Caco-2 (cell line): ENCODE measurements at regions not wholly inside any gene's neighbourhood (a gene's known extent, or its start where the extent isn't known, plus 50 kb on each side); places are given as distances from the start of the nearest gene placed in this dataset.
A peak's percentile ranks its signal among the peaks of the same experiment; 100 is the strongest.

Source experiments
- BruUV-seq: library from RNA; stranded (reverse); fragments of 400-500 nt; replicated peaks from 2 replicates; lab custom pipeline; 2021; lab: Mats Ljungman, UMichigan
- CTCF ChIA-PET: fragments of 300-600 bp; sonication (Branson Sonifier 250); formaldehyde crosslinking; loops from one replicate; lab custom pipeline; 2022; ENCODE audit warnings: antibody characterized with exemption; lab: Charles Lee
- POLR2A ChIA-PET: fragments of 300-600 bp; sonication (Branson Sonifier 250); formaldehyde crosslinking; loops from one replicate; lab custom pipeline; 2022; ENCODE audit warnings: antibody characterized with exemption; lab: Charles Lee
- DNase-seq, 2 experiments: peaks; one replicate each; pipeline versions ENCODE4 v3.0.0 to v3.0.0-alpha.2; 2020 to 2022
- H3K27me3 ChIP-seq: replicated peaks from 2 replicates; pipeline ENCODE4 v1.6.0; 2011; ENCODE audit warnings: low read length; ENCODE audit not compliant: control insufficient read depth, insufficient read depth
- H3K36me3 ChIP-seq: 2 replicates; pipeline ENCODE4 v1.5.1; 2011; ENCODE audit warnings: low read length; ENCODE audit not compliant: control insufficient read depth, insufficient read depth
- H3K4me1 ChIP-seq: fragments of 250-450 bp; sonication (Bioruptor Pico); 2 replicates; pipeline ENCODE4 v1.5.1; 2020; ENCODE audit warnings: mild to moderate bottlenecking
- H3K4me3 ChIP-seq: 2 replicates; pipeline ENCODE4 v1.5.1; 2011; ENCODE audit warnings: low read depth, mild to moderate bottlenecking, control low read depth, low read length
- H3K9me3 ChIP-seq: fragments of 250-450 bp; sonication (Bioruptor Pico); 2 replicates; pipeline ENCODE4 v1.5.1; 2020; ENCODE audit warnings: mild to moderate bottlenecking, moderate library complexity
- H3K27ac Mint-ChIP-seq: one replicate; pipeline ENCODE4 v1.8.0; 2022; ENCODE audit warnings: mixed read lengths; ENCODE audit not compliant: unreplicated experiment
- H3K27me3 Mint-ChIP-seq: one replicate; pipeline ENCODE4 v1.8.0; 2022; ENCODE audit warnings: mixed read lengths; ENCODE audit not compliant: insufficient read depth, unreplicated experiment
- H3K36me3 Mint-ChIP-seq: one replicate; pipeline ENCODE4 v1.8.0; 2022; ENCODE audit warnings: mild to moderate bottlenecking, mixed read lengths; ENCODE audit not compliant: insufficient read depth, unreplicated experiment
- H3K4me1 Mint-ChIP-seq: one replicate; pipeline ENCODE4 v1.8.0; 2022; ENCODE audit warnings: low read depth, mixed read lengths; ENCODE audit not compliant: unreplicated experiment
- H3K4me3 Mint-ChIP-seq: one replicate; pipeline ENCODE4 v1.8.0; 2022; ENCODE audit warnings: mild to moderate bottlenecking, moderate library complexity, mixed read lengths; ENCODE audit not compliant: unreplicated experiment
- H3K9me3 Mint-ChIP-seq: one replicate; pipeline ENCODE4 v1.8.0; 2022; ENCODE audit warnings: mixed read lengths; ENCODE audit not compliant: unreplicated experiment
- CTCF ChIP-seq, 2 experiments: fragments of 200-600 bp in 1 of 2; IDR thresholded peaks; 1 replicate in 1 of 2; 2 replicates in 1 of 2; pipeline versions ENCODE4 v1.5.1 to v1.8.0; 2011 to 2022; ENCODE audit warnings: antibody characterized with exemption in 1 of 2, control low read depth in 1 of 2, inconsistent platforms in 1 of 2, low read depth in 1 of 2, low read length in 1 of 2, mild to moderate bottlenecking in 1 of 2, moderate library complexity in 1 of 2; ENCODE audit not compliant: insufficient read depth in 1 of 2, severe bottlenecking in 1 of 2, unreplicated experiment in 1 of 2
- intact Hi-C: fragments of 100-400 bp; cut with micrococcal nuclease; formaldehyde crosslinking; loops from one replicate; pipeline ENCODE4 v1.10.0; 2022; ENCODE audit not compliant: unreplicated experiment

- H3K4me1 ChIP-seq: 0 out of 2 replicates have a peak, but pooled peaks cover 3% of the 10 kb centered on the region
- Mint-ChIP-seq H3K4me3 (no peak overlapping the region), H3K9me3 (no peaks in the 10 kb centered on the region), H3K36me3 (no peaks in the 10 kb centered on the region), H3K4me1 (no peaks in the 10 kb centered on the region), H3K27ac (no peak overlapping the region), H3K27me3 (no peaks in the 10 kb centered on the region)
- H3K27me3 ChIP-seq: no peaks in the 10 kb centered on the region
- no peak overlapping the region for H3K4me3 ChIP-seq
- DNase-seq: no peak
- no peaks in the 10 kb centered on the region for H3K36me3 ChIP-seq
- CTCF ChIA-PET: no interaction called here
- TF ChIP-seq CTCF (IDR thresholded peaks at IDR 0.05; ENCODE audit: insufficient read depth in 1 of 2, low read depth in 1 of 2, low read length in 1 of 2, severe bottlenecking in 1 of 2, unreplicated experiment in 1 of 2): no peak
- no TSS peak for BruUV-seq
- intact Hi-C loops: no loop called here
- POLR2A ChIA-PET: no interaction called here
- no peaks in the 10 kb centered on the region for H3K9me3 ChIP-seq
Measured at GRCh38 chr9:78963911-78964310, 607.9 kb upstream of the TLE4 start.

GRCh38 chr9:78967596-78968217, 604.1 kb upstream of the TLE4 start:
- ChIA-PET CTCF (no interaction called here), POLR2A (no interaction called here)
- BruUV-seq: no TSS peak
- H3K27ac Mint-ChIP-seq: no peak overlapping the region
- H3K36me3 Mint-ChIP-seq: no peaks in the 10 kb centered on the region
- Histone ChIP-seq H3K36me3 (no peaks in the 10 kb centered on the region), H3K9me3 (no peaks in the 10 kb centered on the region), H3K4me1 (0 out of 2 replicates have a peak, but pooled peaks cover 3% of the 10 kb centered on the region), H3K27me3 (no peaks in the 10 kb centered on the region), H3K4me3 (no peak overlapping the region)
- no peak overlapping the region for H3K4me3 Mint-ChIP-seq
- DNase-seq: peak; percentile 14 to 33
- TF ChIP-seq CTCF (IDR thresholded peaks at IDR 0.05; ENCODE audit: insufficient read depth in 1 of 2, low read depth in 1 of 2, low read length in 1 of 2, severe bottlenecking in 1 of 2, unreplicated experiment in 1 of 2): no peak
- intact Hi-C loops: no loop called here
- no peaks in the 10 kb centered on the region for H3K27me3 Mint-ChIP-seq
- no peaks in the 10 kb centered on the region for H3K9me3 Mint-ChIP-seq
- H3K4me1 Mint-ChIP-seq: no peaks in the 10 kb centered on the region

DNA sequence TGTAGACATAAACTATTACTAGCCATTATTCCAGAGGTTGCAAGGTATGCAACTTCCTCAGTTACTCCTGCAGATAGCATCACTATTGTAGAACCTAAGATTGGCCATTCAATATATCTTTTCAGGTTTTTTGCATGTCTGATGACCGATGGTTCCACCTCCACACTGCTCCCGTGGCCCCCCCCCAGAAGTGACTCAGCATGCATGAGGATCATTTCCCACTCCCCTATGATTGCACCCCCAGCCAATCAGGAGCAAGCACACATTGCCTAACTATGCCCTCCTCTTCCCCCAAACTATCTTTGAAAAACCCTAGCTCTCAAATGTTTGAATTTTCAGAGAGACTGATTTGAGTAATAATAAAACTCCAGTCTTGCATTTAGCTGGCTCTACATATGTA, 601.4 kb upstream of the TLE4 start:
- Histone ChIP-seq H3K4me3 (no peak overlapping the region), H3K9me3 (no peaks in the 10 kb centered on the region), H3K27me3 (no peaks in the 10 kb centered on the region), H3K4me1 (0 out of 2 replicates have a peak, but pooled peaks cover 3% of the 10 kb centered on the region), H3K36me3 (no peaks in the 10 kb centered on the region)
- no peak for DNase-seq
- H3K9me3 Mint-ChIP-seq: no peaks in the 10 kb centered on the region
- intact Hi-C loops: no loop called here
- no peaks in the 10 kb centered on the region for H3K36me3 Mint-ChIP-seq
- no peaks in the 10 kb centered on the region for H3K4me1 Mint-ChIP-seq
- H3K27me3 Mint-ChIP-seq: no peaks in the 10 kb centered on the region
- no peak overlapping the region for H3K27ac Mint-ChIP-seq
- H3K4me3 Mint-ChIP-seq: no peak overlapping the region
- no peak for TF ChIP-seq CTCF (IDR thresholded peaks at IDR 0.05; ENCODE audit: insufficient read depth in 1 of 2, low read depth in 1 of 2, low read length in 1 of 2, severe bottlenecking in 1 of 2, unreplicated experiment in 1 of 2)
- POLR2A ChIA-PET: no interaction called here
- no TSS peak for BruUV-seq
- CTCF ChIA-PET: no interaction called here
